ENCODE measurements at regions not wholly inside any gene's neighbourhood (a gene's known extent, or its start where the extent isn't known, plus 50 kb on each side); places are given as distances from the start of the nearest gene placed in this dataset.

DNA sequence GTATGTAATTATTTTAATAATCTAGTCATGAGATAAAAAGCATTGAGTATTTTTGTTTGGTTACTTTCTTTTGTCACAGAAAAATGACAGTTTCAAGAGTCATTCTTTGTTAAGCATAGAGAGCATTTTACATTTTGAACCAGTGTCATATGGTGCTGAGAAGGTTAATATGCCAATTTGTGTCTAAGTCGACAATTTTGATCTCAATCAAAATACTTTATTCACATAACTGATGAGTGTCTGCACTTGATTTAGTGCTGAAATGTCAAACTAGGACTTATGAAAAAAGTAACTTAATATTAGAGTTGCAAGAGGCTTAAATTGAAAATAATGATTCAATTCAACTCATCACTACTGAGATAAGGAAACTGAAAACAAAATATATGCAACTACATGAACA is 1804.6 kb upstream of the ACO1 start:
- no peak for TF ChIP-seq POLR2A (IDR thresholded peaks at IDR 0.05)
- TF ChIP-seq, protein P1, sequence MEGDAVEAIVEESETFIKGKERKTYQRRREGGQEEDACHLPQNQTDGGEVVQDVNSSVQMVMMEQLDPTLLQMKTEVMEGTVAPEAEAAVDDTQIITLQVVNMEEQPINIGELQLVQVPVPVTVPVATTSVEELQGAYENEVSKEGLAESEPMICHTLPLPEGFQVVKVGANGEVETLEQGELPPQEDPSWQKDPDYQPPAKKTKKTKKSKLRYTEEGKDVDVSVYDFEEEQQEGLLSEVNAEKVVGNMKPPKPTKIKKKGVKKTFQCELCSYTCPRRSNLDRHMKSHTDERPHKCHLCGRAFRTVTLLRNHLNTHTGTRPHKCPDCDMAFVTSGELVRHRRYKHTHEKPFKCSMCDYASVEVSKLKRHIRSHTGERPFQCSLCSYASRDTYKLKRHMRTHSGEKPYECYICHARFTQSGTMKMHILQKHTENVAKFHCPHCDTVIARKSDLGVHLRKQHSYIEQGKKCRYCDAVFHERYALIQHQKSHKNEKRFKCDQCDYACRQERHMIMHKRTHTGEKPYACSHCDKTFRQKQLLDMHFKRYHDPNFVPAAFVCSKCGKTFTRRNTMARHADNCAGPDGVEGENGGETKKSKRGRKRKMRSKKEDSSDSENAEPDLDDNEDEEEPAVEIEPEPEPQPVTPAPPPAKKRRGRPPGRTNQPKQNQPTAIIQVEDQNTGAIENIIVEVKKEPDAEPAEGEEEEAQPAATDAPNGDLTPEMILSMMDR (IDR thresholded peaks at IDR 0.05): no peak

Measured in ovary (tissue), 3 donors.